Ishikawa (cell line): ENCODE measurements at regions not wholly inside any gene's neighbourhood (a gene's known extent, or its start where the extent isn't known, plus 50 kb on each side); places are given as distances from the start of the nearest gene placed in this dataset.
A peak's percentile ranks its signal among the peaks of the same experiment; 100 is the strongest.

Experiments
- CEBPB ChIP-seq: IDR thresholded peaks from 2 replicates; pipeline ENCODE4 v1.6.1; 2012
- CREB1 ChIP-seq: IDR thresholded peaks from 2 replicates; pipeline ENCODE4 v1.6.1; 2012; ENCODE audit warnings: low read depth
- EGR1 ChIP-seq: IDR thresholded peaks from 2 replicates; pipeline ENCODE4 v1.6.1; 2012
- EP300 ChIP-seq: IDR thresholded peaks from 2 replicates; pipeline ENCODE4 v1.6.1; 2012; ENCODE audit warnings: borderline replicate concordance
- FOXM1 ChIP-seq: IDR thresholded peaks from 2 replicates; pipeline ENCODE4 v1.6.1; 2012; ENCODE audit warnings: low read depth, borderline replicate concordance
- MAX ChIP-seq: IDR thresholded peaks from 2 replicates; pipeline ENCODE4 v1.6.1; 2012
- NFIC ChIP-seq: IDR thresholded peaks from 2 replicates; pipeline ENCODE4 v1.6.1; 2012
- RAD21 ChIP-seq: IDR thresholded peaks from 2 replicates; pipeline ENCODE4 v1.6.1; 2012; ENCODE audit warnings: low read depth
- REST ChIP-seq: IDR thresholded peaks from 2 replicates; pipeline ENCODE4 v1.6.1; 2012; ENCODE audit warnings: low read depth, mild to moderate bottlenecking
- TAF1 ChIP-seq: IDR thresholded peaks from 2 replicates; pipeline ENCODE4 v1.6.1; 2012; ENCODE audit warnings: low read depth, mild to moderate bottlenecking
- TCF12 ChIP-seq: IDR thresholded peaks from 2 replicates; pipeline ENCODE4 v1.6.1; 2012; ENCODE audit warnings: low read depth
- TEAD4 ChIP-seq: IDR thresholded peaks from 2 replicates; pipeline ENCODE4 v1.6.1; 2012
- USF1 ChIP-seq: IDR thresholded peaks from 2 replicates; pipeline ENCODE4 v1.6.1; 2012
- YY1 ChIP-seq: IDR thresholded peaks from 2 replicates; pipeline ENCODE4 v1.6.1; 2012; ENCODE audit warnings: low read depth
- ZBTB7A ChIP-seq: IDR thresholded peaks from 2 replicates; pipeline ENCODE4 v1.6.1; 2012; ENCODE audit warnings: low read depth

- TF ChIP-seq CEBPB (no peak), FOXM1 (no peak), EGR1 (no peak), REST (no peak), MAX (no peak), TEAD4 (no peak), TAF1 (no peak), ZBTB7A (no peak), NFIC (no peak), CREB1 (no peak), TCF12 (no peak)
These were observed 356.9 kb upstream of the ACTBL2 start for GRCh38 chr5:57839437-57840079.

- no peak for TF ChIP-seq TAF1
- TF ChIP-seq RAD21, result no peak
- 0 out of 2 replicates have a peak, but pooled peaks have one; percentile 2 for TF ChIP-seq TCF12
- TF ChIP-seq EP300, result peak; percentile 48; the same call in 1 of the 2 replicates
These were observed 356.4 kb upstream of the ACTBL2 start for GRCh38 chr5:57839025-57839424.

GRCh38 chr5:57836921-57837320 is 354.3 kb upstream of the ACTBL2 start:
- TF ChIP-seq TEAD4 (no peak), RAD21 (no peak), FOXM1 (no peak), CREB1 (no peak), ZBTB7A (no peak), YY1 (no peak), NFIC (no peak), MAX (no peak), TAF1 (no peak), USF1 (no peak), EGR1 (no peak), CEBPB (no peak), REST (no peak), EP300 (no peak)

- TF ChIP-seq CREB1 (no peak), YY1 (no peak), EGR1 (no peak), NFIC (no peak), TAF1 (no peak), RAD21 (no peak), USF1 (no peak), EP300 (no peak), FOXM1 (no peak), MAX (no peak), TEAD4 (no peak), REST (no peak), CEBPB (no peak), TCF12 (no peak), ZBTB7A (no peak)
These were observed 353.7 kb upstream of the ACTBL2 start for GRCh38 chr5:57836331-57836730.
